ENCODE measurements at regions not wholly inside any gene's neighbourhood (a gene's known extent, or its start where the extent isn't known, plus 50 kb on each side); places are given as distances from the start of the nearest gene placed in this dataset.
A peak's percentile ranks its signal among the peaks of the same experiment; 100 is the strongest.

- TF ChIP-seq FOSL2 (IDR thresholded peaks at IDR 0.05; ENCODE audit: borderline replicate concordance, low read depth) = peak; percentile 44; the same call in 1 of the 2 replicates
- TF ChIP-seq USF1 (IDR thresholded peaks at IDR 0.05; ENCODE audit: borderline replicate concordance, low read depth) = no peak
- peak; percentile 23 to 40; a peak in 1 of 4 replicates for TF ChIP-seq EP300 (IDR thresholded peaks at IDR 0.05; ENCODE audit: borderline replicate concordance in 1 of 2, low read depth in 1 of 2, low read length in 1 of 2)
- no peak for TF ChIP-seq CHD2 (IDR thresholded peaks at IDR 0.05; ENCODE audit: low read length, partially characterized antibody)
- TF ChIP-seq GATA2 (CRISPR knock-in tag; IDR thresholded peaks at IDR 0.05) = no peak
- no peak for TF ChIP-seq REST (IDR thresholded peaks at IDR 0.05; ENCODE audit: low read depth, low read length)
- TF ChIP-seq GABPA (IDR thresholded peaks at IDR 0.05; ENCODE audit: low read depth) = peak; percentile 22; the same call in 1 of the 2 replicates
- TF ChIP-seq RCOR1 (IDR thresholded peaks at IDR 0.05; ENCODE audit: low read length) = no peak
- TF ChIP-seq SMC3 (IDR thresholded peaks at IDR 0.05; ENCODE audit: low read depth, low read length) = 0 out of 2 replicates have a peak, but pooled peaks have one; percentile 12
- no peak for TF ChIP-seq TAF1 (IDR thresholded peaks at IDR 0.05; ENCODE audit: borderline replicate concordance, low read depth, low read length)
- peak; percentile 72 for TF ChIP-seq PBX3 (IDR thresholded peaks at IDR 0.05)
- TF ChIP-seq ELF1 (IDR thresholded peaks at IDR 0.05) = no peak
- peak; percentile 84; the same call in 1 of the 2 replicates for TF ChIP-seq TCF12 (IDR thresholded peaks at IDR 0.05)
- no peak for TF ChIP-seq CTCF (IDR thresholded peaks at IDR 0.05)
Measured at GRCh38 chr17:63082952-63083351, 116.9 kb downstream of the TANC2 start (continued).
